NCI-H2196 treated with DMSO at 0.1 percent for 48 hours (cell line): ENCODE measurements at regions not wholly inside any gene's neighbourhood (a gene's known extent, or its start where the extent isn't known, plus 50 kb on each side); places are given as distances from the start of the nearest gene placed in this dataset.
"Not testable (repeated sequence)": the region's sequence is repeated elsewhere in the genome, so short reads cannot be mapped to it uniquely, and the experiment has no call there.

Experiments used
- DNase-seq: peaks from one replicate; lab custom pipeline; 2025; ENCODE audit not compliant: unreplicated experiment; lab: John Stamatoyannopoulos, UW

GRCh38 chr18:73688851-73689711 lies 458.6 kb downstream of the FBXO15 start:
- no peak for DNase-seq

GRCh38 chr18:73688161-73688560 lies 459.5 kb downstream of the FBXO15 start:
- DNase-seq, result no peak

GRCh38 chr18:73684647-73685046 lies 463.0 kb downstream of the FBXO15 start:
- DNase-seq, result no peak

DNA sequence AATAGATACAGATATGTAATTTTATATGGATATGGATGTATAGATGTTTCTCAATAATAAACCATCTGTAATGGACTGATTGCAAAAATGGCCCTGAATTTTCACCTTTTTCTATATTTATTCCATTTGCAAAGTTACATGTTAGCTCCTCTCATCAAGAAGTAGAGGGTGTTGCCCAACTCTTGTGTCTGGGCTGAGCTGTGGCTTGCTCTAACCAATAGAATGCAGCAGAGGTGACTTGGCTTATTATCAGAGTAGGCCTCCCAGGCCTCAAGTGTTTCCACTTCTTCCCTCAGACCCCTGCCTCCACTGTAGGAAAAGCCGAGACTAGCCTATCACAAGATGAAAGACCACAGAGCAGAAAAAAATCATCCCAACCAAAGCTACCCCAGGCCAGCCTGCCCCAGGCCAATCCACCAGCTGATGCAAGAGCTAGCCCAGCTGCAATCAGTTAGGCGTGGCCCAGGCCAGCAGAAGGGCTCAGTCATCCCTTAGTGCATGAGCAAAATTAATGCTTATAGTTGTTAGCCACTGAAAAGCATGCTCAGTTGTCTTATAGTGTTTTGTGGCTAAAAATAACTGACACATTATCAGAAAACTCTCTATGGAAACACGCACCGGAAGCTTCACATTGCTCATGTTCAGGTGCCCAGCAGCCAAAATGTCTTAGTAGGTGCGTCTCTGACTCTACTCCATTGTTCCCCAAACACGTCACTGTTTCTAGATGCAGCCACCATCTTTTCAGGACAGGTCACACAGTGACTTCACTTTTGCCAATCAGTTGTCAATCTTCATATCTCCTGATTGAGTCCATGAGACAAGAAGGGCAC lies 464.0 kb downstream of the FBXO15 start:
- DNase-seq, result no peak

- no peak for DNase-seq
Observed at GRCh38 chr18:73681912-73682311, 465.7 kb downstream of the FBXO15 start.

- no peak for DNase-seq
Observed at GRCh38 chr18:73681398-73681797, 466.2 kb downstream of the FBXO15 start.

- DNase-seq, result no peak
Observed at GRCh38 chr18:73679941-73680712, 467.5 kb downstream of the FBXO15 start.

DNA sequence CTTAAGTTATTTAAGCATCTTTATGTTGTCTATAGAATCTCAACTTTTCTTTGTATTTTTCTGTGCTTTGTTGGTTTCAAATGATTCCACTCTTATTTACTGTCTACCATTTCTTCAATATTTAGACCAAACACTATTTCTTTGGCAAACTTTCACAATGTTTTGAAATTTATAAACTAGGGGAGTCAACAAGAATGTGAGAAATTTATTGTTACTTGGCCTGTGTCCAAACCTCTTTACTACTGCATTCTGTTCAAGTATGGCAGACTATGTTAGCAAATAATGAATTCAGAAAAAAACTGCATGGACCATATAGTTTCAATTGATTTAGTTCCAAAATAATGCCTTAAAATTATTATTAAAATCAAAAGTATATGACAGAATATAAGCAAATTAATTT lies 470.2 kb downstream of the FBXO15 start:
- DNase-seq, result no peak

- no peak for DNase-seq
Observed at GRCh38 chr18:73674125-73674865, 473.3 kb downstream of the FBXO15 start.

DNA sequence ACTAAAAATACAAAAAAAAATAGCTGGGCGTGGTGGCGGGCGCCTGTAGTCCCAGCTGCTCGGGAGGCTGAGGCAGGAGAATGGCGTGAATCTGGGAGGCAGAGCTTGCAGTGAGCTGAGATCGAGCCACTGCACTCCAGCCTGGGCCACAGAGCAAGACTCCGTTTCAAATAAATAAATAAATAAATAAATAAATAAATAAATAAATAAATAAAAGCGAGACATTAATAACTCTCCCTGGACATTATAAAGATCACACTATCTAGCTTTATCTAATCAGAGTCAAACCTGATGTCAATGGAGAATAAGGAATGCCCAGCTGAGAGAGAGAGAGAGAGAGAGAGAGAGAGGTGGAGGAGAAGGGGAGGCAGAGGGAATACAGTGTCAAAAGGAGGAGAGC lies 476.2 kb downstream of the FBXO15 start:
- not testable (repeated sequence) for DNase-seq

- DNase-seq, result no peak
Observed at GRCh38 chr18:73670524-73670923, 477.1 kb downstream of the FBXO15 start.

DNA sequence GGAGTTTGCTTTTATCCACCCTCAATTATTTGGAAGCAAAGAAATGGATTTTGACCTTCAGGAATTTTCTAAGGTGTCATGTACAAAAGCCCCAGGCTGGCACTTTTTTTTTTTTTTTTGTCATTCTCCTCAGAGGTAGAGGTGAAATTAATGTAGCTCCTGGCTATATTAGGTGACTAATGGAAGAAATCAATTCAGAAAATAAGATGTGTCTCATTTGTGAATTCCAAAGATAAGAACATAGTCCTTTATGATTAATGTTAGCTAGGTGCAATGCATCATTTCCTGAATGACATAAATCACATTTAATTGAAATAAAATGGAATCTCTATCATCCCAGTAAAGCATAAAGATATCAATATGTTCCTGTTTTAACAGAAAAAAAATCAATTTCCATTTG lies 477.6 kb downstream of the FBXO15 start:
- DNase-seq, result no peak

DNA sequence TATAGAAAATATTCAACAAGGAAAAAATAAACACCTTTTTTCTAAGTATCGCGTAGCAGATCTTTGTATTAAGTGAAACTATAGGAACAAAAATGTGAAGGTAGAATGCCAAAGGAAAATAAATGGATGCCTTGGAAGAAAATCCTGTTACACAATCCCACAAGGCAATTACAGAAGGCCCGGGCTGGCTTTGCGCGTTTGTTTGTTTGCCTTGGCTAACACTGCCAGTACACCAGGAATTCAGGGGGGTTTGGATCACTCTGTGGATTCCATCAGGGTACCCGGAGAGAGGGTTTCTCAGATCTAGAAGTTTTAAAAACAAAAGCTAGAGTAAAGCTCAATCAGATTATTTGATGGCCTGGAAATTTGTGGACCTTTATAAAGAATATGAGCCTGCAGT lies 478.3 kb downstream of the FBXO15 start:
- no peak for DNase-seq

GRCh38 chr18:73668051-73668450 lies 479.6 kb downstream of the FBXO15 start:
- DNase-seq, result no peak

- no peak for DNase-seq
Observed at GRCh38 chr18:73666772-73667171, 480.9 kb downstream of the FBXO15 start.

GRCh38 chr18:73664896-73665295 lies 482.7 kb downstream of the FBXO15 start:
- no peak for DNase-seq

DNA sequence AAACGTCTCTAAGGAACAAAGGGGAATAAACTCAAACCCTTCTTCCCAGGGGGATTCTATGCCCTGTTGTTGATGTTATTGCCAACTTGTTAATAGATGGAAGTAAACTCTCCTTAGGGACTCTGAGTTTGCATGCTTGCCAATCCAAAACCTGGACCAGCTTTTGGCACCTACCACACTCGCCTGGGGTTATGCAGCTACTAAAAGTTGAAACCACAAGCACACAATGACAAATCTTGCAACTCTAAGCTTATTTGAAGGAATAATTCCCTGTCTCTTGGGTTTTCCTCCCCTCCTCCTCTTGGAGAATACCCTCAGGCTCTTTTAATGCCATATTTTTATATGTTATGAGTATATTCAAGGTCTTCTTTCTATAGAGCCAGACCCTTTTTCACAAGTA lies 484.1 kb downstream of the FBXO15 start:
- DNase-seq, result no peak

DNA sequence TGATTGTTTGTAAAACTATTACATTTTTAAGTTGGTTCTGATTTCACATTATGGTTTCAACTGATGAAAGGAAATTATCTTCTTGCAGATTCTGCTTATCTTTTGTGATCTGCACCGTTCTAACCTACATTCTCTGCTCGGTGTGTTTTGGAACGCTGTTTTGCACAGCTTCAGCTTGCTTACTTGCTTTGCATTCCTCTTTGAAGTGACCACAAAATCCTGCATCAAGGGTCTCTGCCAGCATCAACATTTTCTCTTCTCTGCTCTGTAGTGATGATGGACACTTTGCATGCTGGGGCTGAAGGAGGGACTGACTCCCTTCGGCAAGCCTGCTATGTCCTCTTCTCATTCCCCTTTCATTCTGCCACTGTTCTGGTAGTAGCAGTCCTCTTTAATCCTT lies 485.2 kb downstream of the FBXO15 start:
- no peak for DNase-seq

- no peak for DNase-seq
Observed at GRCh38 chr18:73660931-73661856, 486.4 kb downstream of the FBXO15 start.

DNA sequence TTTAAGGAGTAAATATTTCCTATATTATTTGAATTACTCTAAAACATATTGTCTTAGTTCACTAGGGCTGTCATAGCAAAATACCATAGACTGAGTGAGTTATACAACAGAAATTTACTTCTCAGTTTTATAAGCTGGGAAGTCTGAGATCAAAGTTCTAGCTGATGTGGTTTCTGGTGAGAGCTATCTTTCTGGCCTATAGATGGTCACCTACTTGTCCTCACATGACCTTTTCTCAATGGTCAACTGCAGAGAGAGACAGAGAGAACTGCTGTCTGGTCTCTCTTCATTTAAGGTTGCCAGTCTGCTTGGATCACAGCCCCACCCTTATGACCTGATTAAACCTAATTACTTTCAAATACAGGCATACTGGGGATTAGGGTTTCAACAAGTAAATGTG lies 490.9 kb downstream of the FBXO15 start:
- DNase-seq, result no peak
